H9 (cell line): ENCODE measurements at regions not wholly inside any gene's neighbourhood (a gene's known extent, or its start where the extent isn't known, plus 50 kb on each side); places are given as distances from the start of the nearest gene placed in this dataset.

Experiments
- DNase-seq: peaks from one replicate; pipeline ENCODE4 v3.0.0-alpha.2; 2017
- H2AFZ ChIP-seq: one replicate; pipeline ENCODE4 v1.6.1; 2013; ENCODE audit warnings: mild to moderate bottlenecking, low read length, control low read depth, moderate library complexity
- H2AK5ac ChIP-seq: 2 replicates; pipeline ENCODE4 v1.6.1; 2013; ENCODE audit warnings: low read length, control low read depth, mixed read lengths; ENCODE audit not compliant: insufficient read length
- H2BK120ac ChIP-seq: one replicate; pipeline ENCODE4 v1.6.1; 2013; ENCODE audit warnings: low read depth, mild to moderate bottlenecking, low read length, control low read depth, inconsistent platforms; ENCODE audit not compliant: poor library complexity, severe bottlenecking
- H2BK12ac ChIP-seq: 2 replicates; pipeline ENCODE4 v1.6.1; 2013; ENCODE audit warnings: low read length, control low read depth, mixed read lengths, low read depth; ENCODE audit not compliant: insufficient read length
- H2BK15ac ChIP-seq: 2 replicates; pipeline ENCODE4 v1.6.1; 2013; ENCODE audit warnings: low read depth, low read length, control low read depth
- H2BK20ac ChIP-seq: one replicate; pipeline ENCODE4 v1.6.1; 2013; ENCODE audit warnings: low read depth, mild to moderate bottlenecking, low read length, control low read depth, inconsistent platforms; ENCODE audit not compliant: poor library complexity, severe bottlenecking
- H2BK5ac ChIP-seq: 2 replicates; pipeline ENCODE4 v1.6.1; 2013; ENCODE audit warnings: low read length, control low read depth, mixed read lengths; ENCODE audit not compliant: insufficient read length
- H3K14ac ChIP-seq: 2 replicates; pipeline ENCODE4 v1.6.1; 2013; ENCODE audit warnings: low read length, control low read depth; ENCODE audit not compliant: insufficient read depth
- H3K18ac ChIP-seq: 2 replicates; pipeline ENCODE4 v1.6.1; 2013; ENCODE audit warnings: low read depth, mild to moderate bottlenecking, mixed read lengths, low read length, control low read depth; ENCODE audit not compliant: insufficient read length
- H3K23ac ChIP-seq: 2 replicates; pipeline ENCODE4 v1.6.1; 2013; ENCODE audit warnings: low read length, control low read depth, mixed read lengths, low read depth; ENCODE audit not compliant: insufficient read length
- H3K23me2 ChIP-seq: 2 replicates; pipeline ENCODE4 v1.6.1; 2013; ENCODE audit warnings: low read depth, mild to moderate bottlenecking, mixed read lengths, low read length, control low read depth; ENCODE audit not compliant: insufficient read length, poor library complexity, severe bottlenecking
- H3K27ac ChIP-seq: 2 replicates; pipeline ENCODE4 v1.5.1; 2013; ENCODE audit warnings: low read length, control low read depth, mixed read lengths, low read depth; ENCODE audit not compliant: insufficient read length
- H3K27me3 ChIP-seq: 2 replicates; pipeline ENCODE4 v1.6.1; 2013; ENCODE audit warnings: low read length, control low read depth, inconsistent platforms; ENCODE audit not compliant: insufficient read depth
- H3K4ac ChIP-seq: 2 replicates; pipeline ENCODE4 v1.6.1; 2013; ENCODE audit warnings: low read depth, mild to moderate bottlenecking, control low read depth, inconsistent platforms, low read length, moderate library complexity
- H3K4me1 ChIP-seq: 2 replicates; pipeline ENCODE4 v1.6.1; 2013; ENCODE audit warnings: low read length, control low read depth, inconsistent platforms; ENCODE audit not compliant: insufficient read depth
- H3K4me2 ChIP-seq: 2 replicates; pipeline ENCODE4 v1.6.1; 2013; ENCODE audit warnings: low read length, control low read depth, mixed read lengths; ENCODE audit not compliant: insufficient read length, insufficient read depth
- H3K56ac ChIP-seq: 2 replicates; pipeline ENCODE4 v1.6.1; 2013; ENCODE audit warnings: low read depth, mild to moderate bottlenecking, mixed read lengths, low read length, control low read depth; ENCODE audit not compliant: insufficient read length
- H3K79me1 ChIP-seq: 2 replicates; pipeline ENCODE4 v1.6.1; 2013; ENCODE audit warnings: low read depth, mild to moderate bottlenecking, moderate library complexity, low read length, control low read depth, inconsistent platforms; ENCODE audit not compliant: insufficient read depth, poor library complexity, severe bottlenecking
- H3K79me2 ChIP-seq: 2 replicates; pipeline ENCODE4 v1.6.1; 2013; ENCODE audit warnings: low read length, control low read depth, inconsistent platforms; ENCODE audit not compliant: insufficient read depth
- H3K9ac ChIP-seq: 2 replicates; pipeline ENCODE4 v1.6.1; 2013; ENCODE audit warnings: low read length, control low read depth, mixed read lengths; ENCODE audit not compliant: insufficient read length; ENCODE audit errors: extremely low read depth
- H3K9me3 ChIP-seq: one replicate; pipeline ENCODE4 v1.6.1; 2013; ENCODE audit warnings: low read depth, low read length, inconsistent platforms; ENCODE audit not compliant: control insufficient read depth
- H3T11ph ChIP-seq: one replicate; pipeline ENCODE4 v1.6.1; 2013; ENCODE audit warnings: mild to moderate bottlenecking, low read length, control low read depth, inconsistent platforms
- H4K20me1 ChIP-seq: one replicate; pipeline ENCODE4 v1.6.1; 2013; ENCODE audit not compliant: control insufficient read depth, insufficient read length, insufficient read depth
- H4K5ac ChIP-seq: 2 replicates; pipeline ENCODE4 v1.6.1; 2013; ENCODE audit warnings: low read depth, mild to moderate bottlenecking, mixed read lengths, low read length, control low read depth; ENCODE audit not compliant: insufficient read length
- H4K8ac ChIP-seq: replicated peaks from 2 replicates; pipeline ENCODE4 v1.6.1; 2013; ENCODE audit warnings: low read length, control low read depth, mixed read lengths, low read depth; ENCODE audit not compliant: insufficient read length
- H4K91ac ChIP-seq: 2 replicates; pipeline ENCODE4 v1.6.1; 2013; ENCODE audit warnings: low read depth, mild to moderate bottlenecking, moderate library complexity, mixed read lengths, low read length, control low read depth; ENCODE audit not compliant: insufficient read length
- H3K27ac Mint-ChIP-seq, 3 experiments: 2 replicates in 2 of 3; 3 replicates in 1 of 3; pipeline ENCODE4 v1.8.0; 2020 to 2021; ENCODE audit warnings: mixed read lengths in 3 of 3, mild to moderate bottlenecking in 1 of 3, moderate library complexity in 1 of 3
- H3K27me3 Mint-ChIP-seq: 2 replicates; pipeline ENCODE4 v1.8.0; 2021; ENCODE audit warnings: low read depth, mild to moderate bottlenecking, moderate library complexity, mixed read lengths
- H3K36me3 Mint-ChIP-seq, 3 experiments: 2 replicates in 2 of 3; 3 replicates in 1 of 3; pipeline ENCODE4 v1.8.0; 2020 to 2021; ENCODE audit warnings: low read depth in 3 of 3, mixed read lengths in 3 of 3; ENCODE audit not compliant: insufficient read depth in 1 of 3
- H3K4me1 Mint-ChIP-seq, 2 experiments: 2 replicates each; pipeline ENCODE4 v1.8.0; 2020; ENCODE audit warnings: mixed read lengths in 2 of 2
- H3K4me3 Mint-ChIP-seq, 2 experiments: 2 replicates in 1 of 2; 3 replicates in 1 of 2; pipeline ENCODE4 v1.8.0; 2020 to 2021; ENCODE audit warnings: mild to moderate bottlenecking in 2 of 2, mixed read lengths in 2 of 2, moderate library complexity in 1 of 2
- H3K9me3 Mint-ChIP-seq, 2 experiments: 2 replicates in 1 of 2; 3 replicates in 1 of 2; pipeline ENCODE4 v1.8.0; 2020; ENCODE audit warnings: mild to moderate bottlenecking in 2 of 2, mixed read lengths in 2 of 2, moderate library complexity in 1 of 2
- whole genome bisulfite sequencing: extraction: QIAGEN DNeasy Blood & Tissue Kit; methylation state at CpG from one replicate; pipeline ENCODE4 v1.1.7; 2013; ENCODE audit warnings: missing lambda C conversion rate, low lambda C conversion rate, mixed read lengths; ENCODE audit not compliant: insufficient read length; ENCODE audit errors: extremely low coverage; 5-methylcytosine and 5-hydroxymethylcytosine counted together
- TF ChIP-seq, protein P1 (sequence below): fragments of 200-600 bp; sonication (generic); conservative IDR thresholded peaks from 3 replicates; pipeline ENCODE4 v1.8.0; 2021; ENCODE audit warnings: antibody characterized with exemption, mild to moderate bottlenecking

DNA sequence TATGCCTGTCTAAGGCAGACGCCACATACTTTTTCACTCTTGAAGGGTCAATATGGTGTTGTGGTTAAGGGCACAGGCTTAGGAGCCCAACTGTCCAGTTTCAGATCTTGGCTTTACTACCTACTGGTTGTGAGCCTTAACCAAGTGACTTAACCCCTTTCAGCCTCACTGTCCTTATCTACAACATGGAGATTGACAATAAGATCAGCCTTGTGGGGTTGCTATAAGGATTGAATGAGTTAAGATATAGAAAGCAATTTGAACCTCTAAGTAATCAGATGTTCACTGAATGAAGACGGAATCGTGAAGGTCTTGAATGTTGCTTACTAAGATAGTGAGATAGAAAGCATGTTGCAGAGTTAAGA, 121.3 kb upstream of the JUN start:
- Histone ChIP-seq H3K79me2 (no peaks in the 10 kb centered on the region), H2BK12ac (no peak overlapping the region), H3K14ac (no peak overlapping the region), H4K20me1 (no peaks in the 10 kb centered on the region), H2BK20ac (no peak overlapping the region), H3K9me3 (no peaks in the 10 kb centered on the region), H2AFZ (no peak overlapping the region), H3K18ac (no peak overlapping the region), H3K4me1 (no peaks in the 10 kb centered on the region), H2BK15ac (no peak overlapping the region), H3K4me2 (no peak overlapping the region), H3K23me2 (peaks cover 5% of the 10 kb centered on the region), H3K4ac (no peak overlapping the region), H4K91ac (no peak overlapping the region), H2BK5ac (no peak overlapping the region), H2AK5ac (no peak overlapping the region), H3K23ac (no peak overlapping the region), H3K27ac (no peak overlapping the region), H2BK120ac (no peak overlapping the region), H3K9ac (no peak overlapping the region), H3K56ac (no peak overlapping the region), H3T11ph (no peak overlapping the region), H4K8ac (no peak overlapping the region), H4K5ac (no peak overlapping the region), H3K79me1 (no peaks in the 10 kb centered on the region), H3K27me3 (no peaks in the 10 kb centered on the region)
- no peak overlapping the region for H3K27ac Mint-ChIP-seq
- peaks cover 10% of the 10 kb centered on the region for H3K27me3 Mint-ChIP-seq
- no peaks in the 10 kb centered on the region for H3K9me3 Mint-ChIP-seq
- H3K36me3 Mint-ChIP-seq, result no peaks in the 10 kb centered on the region
- H3K4me3 Mint-ChIP-seq, result peak overlapping the region; percentile 4 to 12; a peak in 2 of 5 replicates
- WGBS, result no CpG with 5 or more reads among the region's 3 CpGs
- H3K4me1 Mint-ChIP-seq, result peaks cover 15 to 20% of the 10 kb centered on the region in 2 experiments
- TF ChIP-seq, protein P1, sequence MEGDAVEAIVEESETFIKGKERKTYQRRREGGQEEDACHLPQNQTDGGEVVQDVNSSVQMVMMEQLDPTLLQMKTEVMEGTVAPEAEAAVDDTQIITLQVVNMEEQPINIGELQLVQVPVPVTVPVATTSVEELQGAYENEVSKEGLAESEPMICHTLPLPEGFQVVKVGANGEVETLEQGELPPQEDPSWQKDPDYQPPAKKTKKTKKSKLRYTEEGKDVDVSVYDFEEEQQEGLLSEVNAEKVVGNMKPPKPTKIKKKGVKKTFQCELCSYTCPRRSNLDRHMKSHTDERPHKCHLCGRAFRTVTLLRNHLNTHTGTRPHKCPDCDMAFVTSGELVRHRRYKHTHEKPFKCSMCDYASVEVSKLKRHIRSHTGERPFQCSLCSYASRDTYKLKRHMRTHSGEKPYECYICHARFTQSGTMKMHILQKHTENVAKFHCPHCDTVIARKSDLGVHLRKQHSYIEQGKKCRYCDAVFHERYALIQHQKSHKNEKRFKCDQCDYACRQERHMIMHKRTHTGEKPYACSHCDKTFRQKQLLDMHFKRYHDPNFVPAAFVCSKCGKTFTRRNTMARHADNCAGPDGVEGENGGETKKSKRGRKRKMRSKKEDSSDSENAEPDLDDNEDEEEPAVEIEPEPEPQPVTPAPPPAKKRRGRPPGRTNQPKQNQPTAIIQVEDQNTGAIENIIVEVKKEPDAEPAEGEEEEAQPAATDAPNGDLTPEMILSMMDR, result no peak
- DNase-seq, result no peak
